OCI-LY3 (cell line): ENCODE measurements at regions not wholly inside any gene's neighbourhood (a gene's known extent, or its start where the extent isn't known, plus 50 kb on each side); places are given as distances from the start of the nearest gene placed in this dataset.

ENCODE experiments used
- H2AFZ ChIP-seq: fragments of 200-600, 300-600 bp; shearing (Covaris generic); 2 replicates; pipeline ENCODE4 v1.6.0; 2014; ENCODE audit warnings: antibody characterized with exemption, low read depth, low read length
- H3K27ac ChIP-seq: fragments of 200-600, 300-600 bp; sonication (generic); 2 replicates; pipeline ENCODE4 v1.5.1; 2014; ENCODE audit warnings: mild to moderate bottlenecking, low read length, moderate library complexity, mixed read lengths
- H3K27me3 ChIP-seq: fragments of 200-600, 300-600 bp; sonication (generic); 2 replicates; pipeline ENCODE4 v1.6.1; 2014; ENCODE audit warnings: low read depth, low read length, mixed read lengths
- H3K36me3 ChIP-seq: fragments of 200-600, 300-600 bp; sonication (generic); replicated peaks from 2 replicates; pipeline ENCODE3; 2014; ENCODE audit warnings: low read depth, low read length, mixed read lengths
- H3K4me1 ChIP-seq: fragments of 300-600, 200-600 bp; sonication (generic); 2 replicates; pipeline ENCODE4 v1.6.1; 2014; ENCODE audit warnings: low read length, mixed read lengths
- H3K4me2 ChIP-seq: fragments of 200-600, 300-600 bp; sonication (generic); 2 replicates; pipeline ENCODE4 v1.6.1; 2014; ENCODE audit warnings: low read length, mixed read lengths
- H3K4me3 ChIP-seq: fragments of 300-600, 200-600 bp; sonication (generic); 2 replicates; pipeline ENCODE4 v1.5.1; 2014; ENCODE audit warnings: antibody characterized with exemption, mild to moderate bottlenecking, low read length, moderate library complexity
- H3K79me2 ChIP-seq: fragments of 300-600, 200-600 bp; shearing (Covaris generic); 2 replicates; pipeline ENCODE4 v1.6.1; 2014; ENCODE audit warnings: mild to moderate bottlenecking, low read length, mixed read lengths
- H3K9ac ChIP-seq: fragments of 300-600, 200-600 bp; shearing (Covaris generic); 2 replicates; pipeline ENCODE4 v1.6.0; 2014; ENCODE audit warnings: mild to moderate bottlenecking, low read length, moderate library complexity
- H3K9me3 ChIP-seq: fragments of 200-600, 300-600 bp; shearing (Covaris generic); 2 replicates; pipeline ENCODE4 v1.6.1; 2014; ENCODE audit warnings: low read length, mixed read lengths; ENCODE audit not compliant: insufficient read depth
- H4K20me1 ChIP-seq: fragments of 200-600, 300-600 bp; sonication (generic); 2 replicates; pipeline ENCODE4 v1.6.1; 2016; ENCODE audit warnings: low read length, mixed read lengths; ENCODE audit not compliant: insufficient read depth
- EZH2phosphoT487 ChIP-seq: fragments of 200-600 bp; shearing (Covaris generic); IDR thresholded peaks from 2 replicates; pipeline ENCODE4 v1.6.1; 2018; ENCODE audit warnings: antibody characterized with exemption, mixed run types, low read depth
- TF ChIP-seq, protein P1 (sequence below): fragments of 200-600, 300-600 bp; sonication (generic); IDR thresholded peaks from 2 replicates; pipeline ENCODE4 v1.5.1; 2014; ENCODE audit warnings: antibody characterized with exemption, low read length, low read depth

DNA sequence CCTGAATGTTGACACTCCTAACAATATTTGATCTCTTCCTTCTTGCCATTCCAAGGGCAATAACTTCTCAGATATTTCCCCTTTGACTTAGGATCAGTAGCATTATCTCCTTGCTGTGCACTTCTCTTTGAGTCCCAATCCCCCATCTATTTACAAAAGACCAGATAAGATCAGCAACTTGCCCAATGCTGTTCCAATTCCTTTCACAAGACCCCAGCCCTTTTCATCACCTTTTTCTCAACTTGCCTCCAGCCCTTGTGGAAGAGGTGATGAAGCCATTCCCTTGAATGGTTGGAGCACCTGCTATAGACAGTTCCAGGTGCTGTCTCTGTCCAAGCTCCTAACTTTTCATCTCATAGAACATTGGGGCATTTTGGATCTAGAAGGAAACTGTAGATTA lies 51.1 kb upstream of the ARID5B start:
- TF ChIP-seq, protein P1, sequence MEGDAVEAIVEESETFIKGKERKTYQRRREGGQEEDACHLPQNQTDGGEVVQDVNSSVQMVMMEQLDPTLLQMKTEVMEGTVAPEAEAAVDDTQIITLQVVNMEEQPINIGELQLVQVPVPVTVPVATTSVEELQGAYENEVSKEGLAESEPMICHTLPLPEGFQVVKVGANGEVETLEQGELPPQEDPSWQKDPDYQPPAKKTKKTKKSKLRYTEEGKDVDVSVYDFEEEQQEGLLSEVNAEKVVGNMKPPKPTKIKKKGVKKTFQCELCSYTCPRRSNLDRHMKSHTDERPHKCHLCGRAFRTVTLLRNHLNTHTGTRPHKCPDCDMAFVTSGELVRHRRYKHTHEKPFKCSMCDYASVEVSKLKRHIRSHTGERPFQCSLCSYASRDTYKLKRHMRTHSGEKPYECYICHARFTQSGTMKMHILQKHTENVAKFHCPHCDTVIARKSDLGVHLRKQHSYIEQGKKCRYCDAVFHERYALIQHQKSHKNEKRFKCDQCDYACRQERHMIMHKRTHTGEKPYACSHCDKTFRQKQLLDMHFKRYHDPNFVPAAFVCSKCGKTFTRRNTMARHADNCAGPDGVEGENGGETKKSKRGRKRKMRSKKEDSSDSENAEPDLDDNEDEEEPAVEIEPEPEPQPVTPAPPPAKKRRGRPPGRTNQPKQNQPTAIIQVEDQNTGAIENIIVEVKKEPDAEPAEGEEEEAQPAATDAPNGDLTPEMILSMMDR, result no peak
- no peak for TF ChIP-seq EZH2phosphoT487
- H4K20me1 ChIP-seq, result no peaks in the 10 kb centered on the region
- no peaks in the 10 kb centered on the region for H3K9me3 ChIP-seq
- H3K9ac ChIP-seq, result no peak overlapping the region
- H3K36me3 ChIP-seq, result no peaks in the 10 kb centered on the region
- H3K79me2 ChIP-seq, result no peaks in the 10 kb centered on the region
- H3K4me2 ChIP-seq, result no peak overlapping the region
- peaks cover 7% of the 10 kb centered on the region; the same call in 1 of the 2 replicates for H3K4me1 ChIP-seq
- H3K27me3 ChIP-seq, result no peaks in the 10 kb centered on the region
- H3K4me3 ChIP-seq, result no peak overlapping the region
- no peak overlapping the region for H3K27ac ChIP-seq
- no peak overlapping the region for H2AFZ ChIP-seq
